Fibroblast of skin of left quadriceps (primary cell): ENCODE measurements at regions not wholly inside any gene's neighbourhood (a gene's known extent, or its start where the extent isn't known, plus 50 kb on each side); places are given as distances from the start of the nearest gene placed in this dataset.

ENCODE experiments used
- DNase-seq, 2 experiments: peaks; one replicate each; pipeline ENCODE4 v3.0.0-alpha.2; 2013; ENCODE audit warnings: low read depth in 2 of 2

DNA sequence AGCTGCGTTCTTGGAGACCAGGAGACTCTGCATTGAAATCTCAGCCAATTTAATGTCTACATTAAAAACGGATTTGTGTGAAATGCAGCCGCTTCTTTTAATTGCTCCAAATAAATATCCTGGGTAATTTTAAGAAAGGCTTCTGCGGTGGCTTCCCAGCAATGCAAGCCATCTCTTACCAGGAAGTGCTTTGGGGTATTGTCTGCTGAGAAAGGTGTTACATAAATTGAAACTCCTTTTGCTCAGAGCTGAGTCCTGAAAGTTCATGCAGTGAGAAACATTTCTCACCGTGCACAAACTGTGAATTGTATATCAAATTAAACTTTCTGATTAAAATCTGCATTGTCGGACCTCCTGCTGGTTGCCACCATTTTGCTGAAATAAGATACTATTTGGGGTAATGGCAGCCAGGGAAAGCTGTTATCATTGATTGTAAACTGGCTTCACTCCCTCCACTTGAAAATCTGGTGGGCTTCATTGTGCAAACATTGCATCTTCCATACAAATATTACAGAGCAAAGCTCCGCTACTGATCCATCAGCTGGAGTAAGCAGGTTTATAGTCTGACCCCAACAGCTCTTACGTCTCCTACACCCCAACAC is 59.5 kb downstream of the ZIC5 start:
- DNase-seq: no peak

DNA sequence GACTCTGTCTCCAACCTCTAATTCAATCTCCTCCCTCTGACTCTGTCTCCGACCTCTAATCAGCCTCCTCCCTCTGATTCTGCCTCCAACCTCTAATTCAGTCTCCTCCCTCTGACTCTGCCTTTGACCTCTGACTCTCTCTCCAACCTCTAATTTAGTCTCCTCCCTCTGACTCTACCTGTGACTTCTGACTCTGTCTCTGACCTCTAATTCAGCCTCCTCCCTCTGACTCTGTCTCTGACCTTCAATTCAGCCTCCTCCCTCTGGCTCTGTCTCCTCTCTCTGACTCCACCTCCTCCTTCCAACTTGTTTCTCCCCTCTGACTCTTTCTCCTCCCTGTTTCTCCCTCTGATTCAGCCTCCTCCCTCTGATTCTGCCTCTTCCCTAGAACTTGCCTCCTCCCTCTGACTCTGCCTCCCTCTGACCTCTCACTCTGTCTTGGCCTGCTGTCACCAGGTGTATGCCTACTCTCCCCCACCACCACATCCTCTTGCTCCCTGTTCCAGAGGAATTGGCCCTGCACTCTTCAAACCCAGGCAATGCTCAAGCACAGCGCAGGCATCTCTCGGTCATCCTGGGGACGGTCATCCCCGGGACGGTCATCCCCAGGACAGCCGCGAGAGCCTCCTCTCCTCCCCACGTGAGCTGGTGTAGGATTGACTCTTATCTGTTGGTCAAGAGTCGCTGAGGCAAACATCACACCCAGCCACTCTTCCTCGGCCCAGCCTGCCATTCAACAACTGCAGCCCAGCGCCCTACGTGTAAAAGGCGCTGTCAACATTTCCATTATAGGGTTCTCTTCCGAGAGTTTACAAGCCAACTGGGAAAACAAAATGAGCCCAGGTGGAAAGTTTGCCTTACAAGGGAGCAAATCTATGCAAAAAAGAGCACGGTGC is 60.2 kb downstream of the ZIC5 start:
- no peak for DNase-seq

- no peak for DNase-seq
These were observed 61.5 kb downstream of the ZIC5 start for GRCh38 chr13:99909836-99910619.

DNA sequence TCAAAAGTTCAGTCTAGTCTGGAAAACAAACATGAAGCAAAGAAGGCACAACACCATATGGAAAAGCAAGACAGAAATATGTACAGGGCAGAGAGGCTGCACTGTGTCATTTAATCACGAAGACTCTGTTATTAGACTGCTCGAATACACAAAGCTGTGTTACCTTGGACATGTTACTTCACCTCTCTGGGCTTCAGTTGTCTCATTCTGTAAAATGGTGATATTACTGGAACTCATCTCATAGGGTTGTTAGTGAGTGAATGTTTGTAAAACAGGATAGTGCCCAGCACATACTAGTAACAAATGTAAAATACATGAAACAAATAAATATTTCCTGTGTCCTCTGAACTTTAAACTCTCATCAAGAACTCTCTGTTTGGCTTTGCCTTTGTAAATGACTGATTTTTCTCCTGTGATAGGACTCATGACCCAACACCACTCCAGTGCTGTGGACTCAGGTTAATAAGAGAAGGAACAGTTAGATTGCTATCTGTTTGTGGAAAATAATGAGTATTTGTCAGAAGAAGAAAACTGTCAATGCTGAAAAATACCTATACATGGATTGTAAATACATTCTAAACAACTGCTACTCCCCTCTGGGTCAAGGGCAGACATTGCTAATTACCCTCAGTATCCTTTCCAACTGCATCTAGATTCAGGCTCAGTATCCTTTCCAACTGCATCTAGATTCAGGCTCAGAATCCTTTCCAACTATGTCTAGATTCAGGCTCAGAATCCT is 62.3 kb downstream of the ZIC5 start:
- DNase-seq: no peak

GRCh38 chr13:99908140-99908803 is 63.3 kb downstream of the ZIC5 start:
- no peak for DNase-seq

GRCh38 chr13:99907627-99908026 is 63.9 kb downstream of the ZIC5 start:
- DNase-seq: no peak

DNA sequence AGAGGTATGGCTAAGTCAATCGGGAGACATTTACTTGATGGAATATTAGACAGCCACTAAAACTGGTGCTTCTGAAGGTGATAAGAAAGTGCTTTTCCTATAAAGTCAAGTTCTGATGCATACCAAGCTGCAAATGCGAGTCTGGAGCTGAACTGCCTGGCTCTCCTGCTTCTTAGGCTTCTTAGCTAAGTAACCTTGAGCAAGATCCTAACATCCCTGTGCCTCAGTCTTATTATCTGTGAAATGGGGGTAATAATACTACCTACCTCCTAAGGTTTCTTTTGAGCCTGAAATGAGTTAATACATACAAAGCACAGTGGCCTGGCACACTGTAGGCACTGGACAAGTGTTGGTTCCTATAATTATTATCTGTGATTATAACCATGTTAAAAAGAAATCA is 64.5 kb downstream of the ZIC5 start:
- no peak for DNase-seq

GRCh38 chr13:99905814-99906213 is 65.8 kb downstream of the ZIC5 start:
- no peak for DNase-seq

- no peak for DNase-seq
These were observed 66.3 kb downstream of the ZIC5 start for GRCh38 chr13:99905224-99905623.

GRCh38 chr13:99903140-99903539 is 68.4 kb downstream of the ZIC5 start:
- no peak for DNase-seq

- DNase-seq: no peak
These were observed 68.9 kb downstream of the ZIC5 start for GRCh38 chr13:99902657-99903056.

DNA sequence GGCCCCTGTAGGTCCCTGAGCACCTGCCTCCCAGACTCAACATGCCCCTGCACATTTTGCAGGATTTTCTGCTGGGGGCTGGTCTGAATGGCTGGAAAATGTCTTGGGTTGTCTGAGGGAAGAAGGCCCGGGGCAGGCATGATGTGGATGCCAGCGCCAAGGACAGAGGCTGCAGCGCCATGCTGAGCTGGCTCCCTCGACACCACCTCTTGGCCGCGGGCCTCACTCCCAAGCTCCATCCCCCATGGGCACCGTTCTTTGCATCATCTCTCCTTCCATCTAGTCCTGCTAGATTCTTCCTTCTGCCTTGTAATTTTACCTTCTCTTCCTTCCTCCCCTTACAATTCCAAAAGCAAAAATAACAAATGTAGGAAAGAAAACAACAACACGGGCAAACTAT is 70.6 kb downstream of the ZIC5 start:
- no peak for DNase-seq

DNA sequence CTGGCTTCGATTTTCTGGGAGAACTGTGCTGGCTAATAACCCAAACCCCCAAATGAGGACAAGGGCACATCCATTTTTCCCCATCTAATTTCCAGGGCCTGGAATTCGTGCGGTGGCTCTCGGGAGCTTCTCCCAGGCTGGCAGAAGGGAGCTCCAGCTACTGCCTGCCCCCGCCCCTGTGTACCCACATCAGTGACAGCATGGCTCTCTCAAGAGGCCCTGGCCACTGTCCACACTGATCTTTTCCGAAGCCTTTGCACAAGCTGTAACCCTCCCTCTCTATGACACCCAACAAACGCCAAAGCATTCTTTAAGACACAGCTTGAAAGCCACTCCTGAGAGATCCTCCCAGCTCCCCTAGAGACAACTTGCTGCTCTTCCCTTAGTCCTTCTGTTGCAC is 73.1 kb downstream of the ZIC5 start:
- DNase-seq: no peak

DNA sequence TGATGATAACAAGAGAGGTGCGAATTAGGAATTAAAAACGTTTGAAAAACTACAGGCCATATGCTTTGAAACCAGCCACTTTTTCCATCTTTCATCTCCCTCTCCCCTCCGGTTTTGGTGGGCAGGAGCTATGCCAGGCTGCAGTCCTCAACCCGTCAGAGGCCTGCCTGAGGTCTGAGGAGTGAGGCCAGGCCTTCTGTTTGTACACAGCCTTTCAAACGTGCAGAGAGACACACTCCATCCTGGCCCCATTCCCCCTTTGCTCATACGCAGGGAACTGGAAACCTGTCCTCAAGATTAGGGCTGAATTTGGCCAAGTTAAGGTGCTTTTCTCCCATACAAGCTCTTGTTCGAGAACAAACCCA is 74.5 kb downstream of the ZIC5 start:
- DNase-seq: no peak

DNA sequence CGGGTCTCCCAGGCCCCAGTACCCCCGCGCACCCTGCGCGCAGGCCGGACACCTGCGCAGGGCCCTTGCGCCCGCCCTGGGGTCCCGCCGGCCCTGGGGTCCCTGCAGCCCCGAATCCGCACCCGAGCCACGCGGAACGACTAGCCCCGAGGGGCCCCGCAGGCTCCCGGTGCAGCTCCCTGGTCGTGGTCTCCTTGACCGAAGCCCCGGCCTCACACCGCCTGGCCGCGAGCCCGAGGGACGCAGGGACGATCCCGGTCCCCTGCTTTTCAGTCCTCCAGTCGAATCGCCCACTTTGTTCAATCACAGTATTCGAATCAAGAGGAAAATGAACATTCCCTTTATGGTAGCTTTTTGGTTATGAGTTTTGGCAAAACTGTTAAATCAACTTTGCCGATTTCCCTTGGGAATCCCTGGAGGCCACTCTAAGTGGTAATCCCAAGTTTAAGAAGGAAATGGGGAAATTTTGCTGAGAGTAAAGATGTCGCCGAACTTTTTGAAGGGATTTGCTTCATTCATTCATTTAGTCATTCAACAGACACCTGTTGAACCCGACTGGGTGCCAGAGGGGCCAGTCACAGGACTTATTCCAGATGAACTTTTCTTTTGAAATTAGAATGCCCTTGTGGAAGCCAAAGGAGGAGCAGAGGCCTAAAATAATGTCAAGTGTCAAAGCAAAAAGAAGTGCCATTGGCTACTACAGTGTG is 75.0 kb downstream of the ZIC5 start:
- DNase-seq: no peak

- DNase-seq: no peak
These were observed 75.9 kb downstream of the ZIC5 start for GRCh38 chr13:99895444-99896368.

DNA sequence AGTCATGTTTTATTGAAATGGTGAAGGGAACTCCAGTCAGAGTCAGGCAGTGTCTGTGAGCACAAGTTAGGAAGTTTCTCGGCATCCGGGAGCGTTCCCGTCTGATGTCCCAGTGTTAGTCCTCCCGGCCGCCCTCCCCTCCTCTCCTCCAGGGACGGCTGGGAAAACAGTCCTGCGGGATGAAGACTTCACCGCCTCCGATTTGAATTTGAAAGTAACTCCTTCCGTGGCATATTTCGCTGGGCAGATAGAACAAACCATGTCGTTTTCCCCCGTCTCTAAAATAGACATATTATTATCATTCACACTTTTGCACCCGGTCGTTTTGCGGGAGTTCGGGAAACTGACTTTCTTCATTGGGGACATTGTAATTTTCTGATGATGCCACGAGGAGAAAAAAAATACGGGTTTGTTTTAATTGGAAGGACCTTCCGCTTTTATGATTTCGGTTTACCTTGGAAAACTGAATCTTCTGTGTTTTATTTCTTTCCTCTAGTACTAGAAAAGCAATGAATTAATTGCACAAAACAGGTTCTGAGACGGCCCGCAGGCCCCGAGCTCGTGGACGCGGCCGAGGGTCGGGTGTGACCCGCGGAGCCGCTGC is 76.6 kb downstream of the ZIC5 start:
- no peak for DNase-seq

- DNase-seq: no peak
These were observed 77.3 kb downstream of the ZIC5 start for GRCh38 chr13:99894105-99894839.

DNA sequence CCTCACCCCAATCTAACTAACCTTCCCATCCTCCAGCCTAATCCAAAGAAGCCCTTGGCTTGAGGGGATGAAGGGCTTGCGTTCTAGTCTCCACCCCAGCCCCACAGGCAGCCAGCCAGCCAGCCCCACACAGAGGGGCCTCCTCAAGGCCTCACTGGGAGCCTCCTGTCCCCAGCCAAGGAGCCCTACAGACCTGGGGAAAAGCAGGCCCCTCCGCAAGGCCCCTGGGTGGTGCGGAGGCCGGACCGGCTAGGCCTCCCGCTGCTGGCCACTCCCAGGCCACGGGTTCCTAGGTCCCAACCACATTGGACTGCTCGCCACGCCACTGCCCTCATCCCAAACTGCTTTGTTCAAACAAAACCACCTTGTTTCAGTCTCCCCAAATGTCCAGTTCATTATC is 78.0 kb downstream of the ZIC5 start:
- DNase-seq: no peak
